GM18502 (cell line): ENCODE measurements at regions not wholly inside any gene's neighbourhood (a gene's known extent, or its start where the extent isn't known, plus 50 kb on each side); places are given as distances from the start of the nearest gene placed in this dataset.
"Not testable (repeated sequence)": the region's sequence is repeated elsewhere in the genome, so short reads cannot be mapped to it uniquely, and the experiment has no call there.

Experiments
- ATAC-seq: cut with Tn5 transposase; IDR thresholded peaks from one replicate; pipeline ENCODE4 v1.9.1; 2021; ENCODE audit warnings: mild to moderate bottlenecking; ENCODE audit not compliant: unreplicated experiment, poor library complexity

DNA sequence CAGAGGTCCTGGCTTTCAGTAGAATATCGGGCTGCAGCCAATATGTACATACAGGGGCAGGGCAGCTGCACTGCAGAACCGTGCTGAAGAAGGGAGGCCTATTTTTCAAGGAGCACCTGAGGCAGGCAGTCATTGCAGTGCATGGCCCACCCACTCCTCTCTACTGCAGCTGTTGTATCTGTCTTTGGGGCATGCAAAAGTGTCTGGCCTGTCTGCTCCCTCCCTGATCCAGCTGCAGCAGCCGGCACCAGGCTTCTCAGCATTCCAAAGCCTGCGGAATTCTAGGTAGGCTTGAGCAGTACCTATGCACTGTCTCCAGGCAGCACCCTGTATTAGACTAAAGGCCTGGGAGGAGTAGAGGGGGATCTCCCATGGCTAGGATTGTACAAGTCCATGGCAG, 415.2 kb upstream of the MAGEB16 start:
- no peak for ATAC-seq

- ATAC-seq, result no peak
Measured at GRCh38 chrX:35392232-35392631, 405.9 kb upstream of the MAGEB16 start.

- ATAC-seq, result no peak
Measured at GRCh38 chrX:35406386-35406785, 391.8 kb upstream of the MAGEB16 start.

DNA sequence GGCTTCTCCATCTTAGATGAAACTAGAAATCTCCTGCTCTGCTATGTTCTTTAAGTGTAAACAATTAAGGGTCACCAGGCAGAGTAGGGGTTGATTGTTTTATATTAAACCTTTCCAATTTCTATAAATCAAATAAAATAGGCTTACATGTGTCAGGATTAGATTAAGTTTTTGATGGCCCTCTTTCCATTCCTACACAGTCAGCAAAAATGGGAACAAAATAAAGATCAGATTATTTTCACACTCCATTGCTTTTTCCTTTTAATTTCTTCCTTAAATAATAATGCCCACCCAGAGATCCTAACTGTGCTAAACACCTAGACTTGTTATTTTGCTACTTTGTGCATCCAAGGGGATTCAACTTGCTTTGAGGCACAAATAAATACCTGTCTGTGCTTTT, 381.4 kb upstream of the MAGEB16 start:
- no peak for ATAC-seq

- no peak for ATAC-seq
Measured at GRCh38 chrX:35432056-35432455, 366.1 kb upstream of the MAGEB16 start.

GRCh38 chrX:35439034-35439660, 359.0 kb upstream of the MAGEB16 start:
- ATAC-seq, result no peak

- no peak for ATAC-seq
Measured at GRCh38 chrX:35439692-35440091, 358.4 kb upstream of the MAGEB16 start.

- no peak for ATAC-seq
Measured at GRCh38 chrX:35442421-35442820, 355.7 kb upstream of the MAGEB16 start.

DNA sequence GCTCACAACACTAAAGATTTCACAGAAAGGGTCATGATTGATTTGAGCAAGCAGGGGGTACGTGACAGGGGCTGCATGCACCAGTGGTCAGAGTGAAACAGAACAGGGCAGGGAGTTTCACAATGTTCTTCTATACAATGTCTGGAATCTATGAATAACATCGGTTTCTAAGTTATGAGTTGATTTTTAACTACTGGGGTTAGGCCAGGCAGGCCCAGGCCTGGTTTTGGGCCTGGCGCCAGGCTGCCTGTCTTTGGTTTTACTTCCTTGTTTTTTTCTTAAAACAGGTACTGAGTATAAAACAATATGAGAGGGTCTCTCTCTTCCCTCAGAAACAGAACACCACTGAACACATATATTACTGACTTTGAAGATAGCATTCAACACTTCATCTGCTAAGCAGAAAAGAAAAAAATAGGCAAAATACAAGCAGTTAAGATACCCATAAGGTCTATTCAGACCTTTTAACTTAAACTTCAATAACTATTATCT, 355.0 kb upstream of the MAGEB16 start:
- not testable (repeated sequence) for ATAC-seq

GRCh38 chrX:35444671-35445355, 353.3 kb upstream of the MAGEB16 start:
- ATAC-seq, result no peak

- no peak for ATAC-seq
Measured at GRCh38 chrX:35445912-35446311, 352.2 kb upstream of the MAGEB16 start.

- ATAC-seq, result no peak
Measured at GRCh38 chrX:35456891-35457290, 341.3 kb upstream of the MAGEB16 start.

- ATAC-seq, result no peak
Measured at GRCh38 chrX:35458142-35458541, 340.0 kb upstream of the MAGEB16 start.

GRCh38 chrX:35461164-35461563, 337.0 kb upstream of the MAGEB16 start:
- ATAC-seq, result no peak

DNA sequence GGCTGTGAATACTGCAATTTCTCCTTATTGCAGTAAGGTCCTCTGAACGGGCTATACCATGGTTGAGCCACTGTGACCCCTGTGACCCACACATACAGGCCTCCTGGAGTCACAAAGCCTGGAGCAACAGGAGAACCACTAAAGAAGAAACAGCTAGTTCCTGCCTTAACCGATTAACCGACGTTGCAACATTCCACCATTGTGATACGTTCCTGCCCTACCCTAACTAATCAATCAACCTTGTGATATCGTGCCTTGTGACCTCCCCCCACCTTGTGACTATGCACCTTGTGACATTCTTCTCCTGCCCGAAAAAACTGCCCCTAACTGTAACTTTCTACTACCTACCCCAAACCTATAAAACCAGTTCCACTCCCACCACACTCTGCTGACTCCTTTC, 301.5 kb upstream of the MAGEB16 start:
- not testable (repeated sequence) for ATAC-seq

DNA sequence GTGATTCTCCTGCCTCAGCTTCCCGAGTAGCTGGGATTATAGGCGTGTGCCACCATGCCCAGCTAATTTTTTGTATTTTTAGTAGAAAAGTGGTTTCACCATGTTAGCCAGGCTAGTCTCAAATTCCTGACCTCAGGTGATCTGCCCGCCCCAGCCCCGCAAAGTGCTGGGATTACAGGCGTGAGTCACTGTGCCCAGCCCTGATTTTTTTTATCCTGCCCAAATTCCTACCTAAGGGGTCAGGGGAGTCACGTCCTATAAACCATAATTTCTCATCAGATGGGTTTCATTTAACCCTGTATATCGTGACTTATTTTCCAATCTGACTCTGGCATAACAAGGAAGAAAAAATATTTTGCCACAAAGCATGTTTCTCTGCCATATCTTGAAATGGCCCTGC, 300.7 kb upstream of the MAGEB16 start:
- ATAC-seq, result not testable (repeated sequence)

DNA sequence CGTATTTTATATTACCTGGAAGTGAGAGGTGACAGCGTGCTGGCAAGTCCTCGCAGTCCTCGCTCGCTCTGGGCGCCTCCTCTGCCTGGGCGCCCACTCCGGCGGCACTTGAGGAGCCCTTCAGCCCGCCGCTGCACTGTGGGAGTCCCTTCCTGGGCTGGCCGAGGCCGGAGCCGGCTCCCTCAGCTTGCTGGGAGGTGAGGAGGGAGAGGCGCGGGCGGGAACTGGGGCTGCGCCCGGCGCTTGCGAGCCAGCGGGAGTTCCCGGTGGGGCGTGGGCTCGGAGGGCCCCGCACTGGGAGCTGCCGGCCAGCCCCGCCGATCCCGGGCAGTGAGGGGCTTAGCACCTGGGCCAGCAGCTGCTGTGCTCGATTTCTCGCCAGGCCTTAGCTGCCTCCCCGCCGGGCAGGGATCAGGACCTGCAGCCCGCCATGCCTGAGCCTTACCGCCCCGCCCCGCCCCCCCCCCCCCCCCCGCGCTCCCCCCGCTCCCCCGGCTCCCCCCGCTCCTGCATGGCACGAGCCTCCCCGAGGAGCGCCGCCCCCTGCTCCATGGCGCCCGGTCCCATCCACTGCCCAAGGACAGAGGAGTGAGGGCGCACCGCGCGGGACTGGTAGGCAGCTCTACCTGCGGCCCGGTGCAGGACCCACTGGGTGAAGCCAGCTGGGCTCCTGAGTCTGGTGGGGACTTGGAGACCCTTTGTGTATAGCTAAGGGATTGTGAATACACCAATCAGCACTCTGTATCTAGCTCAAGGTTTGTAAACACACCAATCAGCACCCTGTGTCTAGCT, 298.9 kb upstream of the MAGEB16 start:
- ATAC-seq, result no peak

- no peak for ATAC-seq
Measured at GRCh38 chrX:35507701-35508100, 290.4 kb upstream of the MAGEB16 start.

GRCh38 chrX:35548003-35548402, 250.1 kb upstream of the MAGEB16 start:
- ATAC-seq, result not testable (repeated sequence)

DNA sequence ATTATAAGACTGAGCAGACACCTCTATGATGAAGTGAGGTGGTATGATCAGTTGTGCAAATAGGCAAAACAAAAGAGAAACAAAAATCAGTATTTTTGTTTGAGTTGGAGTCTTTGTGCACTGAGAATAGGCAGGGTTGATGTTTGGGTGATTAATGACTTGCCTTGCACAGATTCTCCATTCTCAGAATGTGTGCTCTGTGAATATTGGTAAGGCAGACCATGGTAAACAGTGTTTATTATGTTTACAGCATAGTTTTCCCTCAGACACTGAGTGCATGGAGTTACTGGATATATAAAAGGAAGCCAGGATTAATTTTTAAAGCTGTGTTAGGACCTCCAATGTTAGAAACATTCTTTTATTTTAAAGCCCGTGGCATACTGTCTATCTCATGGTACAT, 240.2 kb upstream of the MAGEB16 start:
- ATAC-seq, result no peak

- ATAC-seq, result no peak
Measured at GRCh38 chrX:35561985-35562384, 236.2 kb upstream of the MAGEB16 start.
